K562 (cell line): ENCODE measurements at regions not wholly inside any gene's neighbourhood (a gene's known extent, or its start where the extent isn't known, plus 50 kb on each side); places are given as distances from the start of the nearest gene placed in this dataset.

Experiments used
- ARID1B ChIP-seq: fragments of 450-650 bp; IDR thresholded peaks from 2 replicates; pipeline ENCODE4 v1.6.1; 2016; ENCODE audit warnings: antibody characterized with exemption, mild to moderate bottlenecking, inconsistent platforms
- ESRRB ChIP-seq: fragments of 250-450 bp; sonication (Bioruptor Pico); IDR thresholded peaks from 2 replicates; pipeline ENCODE4 v1.5.0; 2020; ENCODE audit warnings: mild to moderate bottlenecking, moderate library complexity, borderline replicate concordance
- EWSR1 ChIP-seq: fragments of 450-650 bp; IDR thresholded peaks from 2 replicates; pipeline ENCODE4 v1.6.1; 2018; ENCODE audit warnings: borderline replicate concordance, mild to moderate bottlenecking, low read depth, moderate library complexity; ENCODE audit not compliant: partially characterized antibody
- GMEB1 ChIP-seq: fragments of 250-450 bp; sonication (Bioruptor Pico); IDR thresholded peaks from 2 replicates; pipeline ENCODE4 v1.4.0; 2020; ENCODE audit warnings: mild to moderate bottlenecking
- HMG20A ChIP-seq: fragments of 450-650 bp; formaldehyde crosslinking; conservative IDR thresholded peaks from 2 replicates; pipeline ENCODE4 v1.4.0; 2020; ENCODE audit warnings: mild to moderate bottlenecking, mixed read lengths
- HNRNPUL1 ChIP-seq: fragments of 200-400 bp; formaldehyde crosslinking; IDR thresholded peaks from 2 replicates; pipeline ENCODE4 v1.6.1; 2017; ENCODE audit warnings: low read length
- NCOR1 ChIP-seq: fragments of 450-650 bp; IDR thresholded peaks from 2 replicates; pipeline ENCODE4 v1.6.1; 2016; ENCODE audit warnings: mild to moderate bottlenecking, moderate library complexity
- NR2F6 ChIP-seq: fragments of 450-650 bp; formaldehyde crosslinking; IDR thresholded peaks from 2 replicates; pipeline ENCODE4 v1.4.0; 2020; ENCODE audit warnings: mild to moderate bottlenecking
- POLR2H ChIP-seq: IDR thresholded peaks from 2 replicates; pipeline ENCODE4 v1.6.1; 2016; ENCODE audit warnings: missing genetic modification characterization, low read depth, mild to moderate bottlenecking, control low read depth, missing compliant biosample characterization, moderate library complexity
- PTRF ChIP-seq: fragments of 450-650 bp; IDR thresholded peaks from 2 replicates; pipeline ENCODE4 v1.6.1; 2016; ENCODE audit warnings: mild to moderate bottlenecking, missing genetic modification characterization, missing compliant biosample characterization
- RBM17 ChIP-seq: fragments of 200-400 bp; formaldehyde crosslinking; IDR thresholded peaks from 2 replicates; pipeline ENCODE4 v1.6.1; 2017; ENCODE audit warnings: low read depth, mild to moderate bottlenecking, low read length, borderline replicate concordance
- RCOR1 ChIP-seq, 2 experiments: IDR thresholded peaks; 2 replicates each; pipeline ENCODE4 v1.6.1; 2012; ENCODE audit warnings: low read depth in 2 of 2, low read length in 2 of 2, borderline replicate concordance in 1 of 2, improper control_type of control experiment in 1 of 2
- SAP30 ChIP-seq: fragments of 200-600 bp; sonication (generic); IDR thresholded peaks from 2 replicates; pipeline ENCODE4 v1.6.1; 2012; ENCODE audit warnings: borderline replicate concordance, low read depth, mild to moderate bottlenecking, moderate library complexity, low read length, control low read depth, inconsistent platforms; ENCODE audit not compliant: insufficient read depth, poor library complexity, severe bottlenecking
- TCF7L2 ChIP-seq: fragments of 150-350 bp; IDR thresholded peaks from 2 replicates; pipeline ENCODE4 v1.6.1; 2016; ENCODE audit warnings: low read depth, mild to moderate bottlenecking, low read length, moderate library complexity
- TFAP4 ChIP-seq: sonication (generic); formaldehyde crosslinking; IDR thresholded peaks from 2 replicates; pipeline ENCODE4 v1.8.0; 2022; ENCODE audit warnings: missing genetic modification reagents, mild to moderate bottlenecking, moderate library complexity, borderline replicate concordance
- THRB ChIP-seq: fragments of 450-650 bp; formaldehyde crosslinking; conservative IDR thresholded peaks from 2 replicates; pipeline ENCODE4 v1.4.0; 2022; ENCODE audit warnings: mild to moderate bottlenecking, missing genetic modification characterization
- ZBTB33 ChIP-seq: sonication (generic); formaldehyde crosslinking; IDR thresholded peaks from 2 replicates; pipeline ENCODE4 v1.8.1; 2023; ENCODE audit warnings: mild to moderate bottlenecking, missing genetic modification reagents
- ZC3H11A ChIP-seq: IDR thresholded peaks from 2 replicates; pipeline ENCODE4 v1.6.1; 2012; ENCODE audit warnings: low read depth, low read length, improper control_type of control experiment
- ZEB2 ChIP-seq: fragments of 450-650 bp; IDR thresholded peaks from 2 replicates; pipeline ENCODE4 v1.6.1; 2016
- ZNF507 ChIP-seq: conservative IDR thresholded peaks from 2 replicates; pipeline ENCODE4 v1.6.1; 2017; ENCODE audit warnings: missing genetic modification characterization, missing compliant biosample characterization
- TF ChIP-seq, protein P1 (sequence below): fragments of 450-650 bp; IDR thresholded peaks from 2 replicates; pipeline ENCODE4 v1.6.1; 2016; ENCODE audit warnings: borderline replicate concordance

GRCh38 chr2:75960472-75961009 lies 249.8 kb upstream of the GCFC2 start (continued):
- TF ChIP-seq TFAP4 (peak; percentile 19; the same call in 1 of the 2 replicates), POLR2H (no peak), ZEB2 (peak; percentile 21; the same call in 1 of the 2 replicates), ZNF507 (no peak), RCOR1 (IDR thresholded peaks at IDR 0.05; ENCODE audit: borderline replicate concordance in 1 of 2, low read depth in 2 of 2, low read length in 2 of 2) (peak in 1 of 2 experiments; percentile 72; a peak in 2 of 4 replicates), HMG20A (no peak), EWSR1 (no peak), RBM17 (no peak), GMEB1 (CRISPR knock-in tag) (no peak), ESRRB (CRISPR knock-in tag) (no peak), ARID1B (peak; percentile 83), ZBTB33 (CRISPR knock-in tag) (no peak), HNRNPUL1 (no peak), THRB (no peak), TCF7L2 (no peak), ZC3H11A (no peak), NCOR1 (peak; percentile 67), PTRF (tag) (no peak), NR2F6 (CRISPR knock-in tag) (no peak), SAP30 (no peak)
- TF ChIP-seq, protein P1, sequence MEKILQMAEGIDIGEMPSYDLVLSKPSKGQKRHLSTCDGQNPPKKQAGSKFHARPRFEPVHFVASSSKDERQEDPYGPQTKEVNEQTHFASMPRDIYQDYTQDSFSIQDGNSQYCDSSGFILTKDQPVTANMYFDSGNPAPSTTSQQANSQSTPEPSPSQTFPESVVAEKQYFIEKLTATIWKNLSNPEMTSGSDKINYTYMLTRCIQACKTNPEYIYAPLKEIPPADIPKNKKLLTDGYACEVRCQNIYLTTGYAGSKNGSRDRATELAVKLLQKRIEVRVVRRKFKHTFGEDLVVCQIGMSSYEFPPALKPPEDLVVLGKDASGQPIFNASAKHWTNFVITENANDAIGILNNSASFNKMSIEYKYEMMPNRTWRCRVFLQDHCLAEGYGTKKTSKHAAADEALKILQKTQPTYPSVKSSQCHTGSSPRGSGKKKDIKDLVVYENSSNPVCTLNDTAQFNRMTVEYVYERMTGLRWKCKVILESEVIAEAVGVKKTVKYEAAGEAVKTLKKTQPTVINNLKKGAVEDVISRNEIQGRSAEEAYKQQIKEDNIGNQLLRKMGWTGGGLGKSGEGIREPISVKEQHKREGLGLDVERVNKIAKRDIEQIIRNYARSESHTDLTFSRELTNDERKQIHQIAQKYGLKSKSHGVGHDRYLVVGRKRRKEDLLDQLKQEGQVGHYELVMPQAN: no peak
